ENCODE measurements at regions not wholly inside any gene's neighbourhood (a gene's known extent, or its start where the extent isn't known, plus 50 kb on each side); places are given as distances from the start of the nearest gene placed in this dataset.
"Not testable (repeated sequence)": the region's sequence is repeated elsewhere in the genome, so short reads cannot be mapped to it uniquely, and the experiment has no call there.

GRCh38 chr16:29348123-29348690 lies 58.3 kb downstream of the NPIPB11 start:
- TF ChIP-seq CTCF (IDR thresholded peaks at IDR 0.05 in 2 of 3, conservative IDR thresholded peaks at IDR 0.05 in 1 of 3; ENCODE audit: insufficient read depth in 2 of 3, low read depth in 1 of 3, low read length in 3 of 3); STAT6 (CRISPR knock-in tag; IDR thresholded peaks at IDR 0.05); ZSCAN29 (IDR thresholded peaks at IDR 0.05); TCF7 (IDR thresholded peaks at IDR 0.05; ENCODE audit: borderline replicate concordance); SIRT6 (IDR thresholded peaks at IDR 0.05; ENCODE audit: low read depth, low read length); POLR2A (conservative IDR thresholded peaks at IDR 0.05); NR2C1 (IDR thresholded peaks at IDR 0.05); NR2C1 (tag; IDR thresholded peaks at IDR 0.05); ZNF280A (IDR thresholded peaks at IDR 0.05; ENCODE audit: low read depth, partially characterized antibody); EZH2 (IDR thresholded peaks at IDR 0.05; ENCODE audit: borderline replicate concordance, low read depth, low read length); HMG20B (CRISPR knock-in tag; IDR thresholded peaks at IDR 0.05); GTF2F1 (IDR thresholded peaks at IDR 0.05; ENCODE audit: low read depth, low read length); NFXL1 (CRISPR knock-in tag; IDR thresholded peaks at IDR 0.05); BCLAF1 (IDR thresholded peaks at IDR 0.05; ENCODE audit: borderline replicate concordance in 1 of 2, control insufficient read depth in 1 of 2, low read depth in 2 of 2, low read length in 1 of 2): not testable (repeated sequence)

Measured in K562 (cell line).